ENCODE measurements at regions not wholly inside any gene's neighbourhood (a gene's known extent, or its start where the extent isn't known, plus 50 kb on each side); places are given as distances from the start of the nearest gene placed in this dataset.

DNA sequence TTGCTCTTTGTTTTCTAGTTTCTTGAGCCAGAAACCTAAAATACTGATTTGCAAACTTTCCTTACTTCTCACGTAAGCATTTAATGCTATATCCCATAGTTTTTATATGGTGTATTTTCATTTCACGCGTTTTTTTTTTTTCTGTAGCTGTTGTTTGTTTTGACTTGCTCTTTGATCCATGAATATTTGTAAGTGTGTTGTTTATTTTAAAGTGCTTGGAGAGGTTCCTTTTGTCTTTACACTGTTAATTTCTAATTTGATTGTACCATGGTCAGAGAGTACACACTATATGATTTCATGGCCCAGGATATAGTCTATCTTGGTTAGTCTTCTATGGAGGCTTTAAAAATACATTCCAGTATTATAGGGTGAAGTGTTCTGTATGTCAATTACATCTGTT lies 84.8 kb upstream of the RNF217 start:
- TF ChIP-seq CTCF (IDR thresholded peaks at IDR 0.05; ENCODE audit: insufficient read depth, low read depth, low read length) (no peak), EZH2 (IDR thresholded peaks at IDR 0.05; ENCODE audit: insufficient read depth, low read length) (no peak)
